HepG2 (cell line): ENCODE measurements at regions not wholly inside any gene's neighbourhood (a gene's known extent, or its start where the extent isn't known, plus 50 kb on each side); places are given as distances from the start of the nearest gene placed in this dataset.

Experiments used
- ATAC-seq: fragments of 200-7000 bp; cut with Tn5 transposase; 3 replicates; pipeline ENCODE4 v1.9.1; 2020; ENCODE audit warnings: mild to moderate bottlenecking, moderate library complexity
- BruUV-seq: library from RNA; stranded (reverse); fragments of 400-500 nt; replicated peaks from 2 replicates; lab custom pipeline; 2021; lab: Mats Ljungman, UMichigan
- CTCF ChIA-PET: fragments of 300-600 bp; formaldehyde crosslinking; extraction: SDS; loops from one replicate; lab custom pipeline; 2021; ENCODE audit warnings: low total read pairs, inconsistent platforms, low intra/inter-chr PET ratio; lab: Yijun Ruan, JAX
- POLR2A ChIA-PET: fragments of 350-600 bp; sonication (Branson Sonifier 250); formaldehyde crosslinking; loops from one replicate; lab custom pipeline; 2020; ENCODE audit warnings: antibody characterized with exemption, inconsistent platforms; lab: Yijun Ruan, JAX
- DNase-seq: peaks from one replicate; pipeline ENCODE4 v3.0.0-alpha.2; 2015; ENCODE audit warnings: low spot score
- FAIRE-seq: peaks from 3 replicates; lab custom pipeline; 2011; peaks lifted over from hg19 to GRCh38; lab: Jason Lieb, UNC
- H2AFZ ChIP-seq: one replicate; pipeline ENCODE4 v1.6.1; 2011; ENCODE audit warnings: low read length, inconsistent platforms
- H3K27ac ChIP-seq: fragments of 300-600 bp; 3 replicates; pipeline ENCODE4 v1.8.0; 2011; ENCODE audit warnings: mixed run types, mild to moderate bottlenecking, mixed read lengths, low read length, inconsistent platforms; ENCODE audit not compliant: insufficient read depth; ENCODE audit errors: extremely low read length
- H3K27me3 ChIP-seq, 2 experiments: fragments of 200-600 bp in 1 of 2; 2 replicates in 1 of 2; 3 replicates in 1 of 2; pipeline versions ENCODE4 v1.6.0 to v1.8.0; 2011; ENCODE audit warnings: low read length in 2 of 2, mild to moderate bottlenecking in 2 of 2, moderate library complexity in 2 of 2, inconsistent platforms in 1 of 2; ENCODE audit not compliant: insufficient read depth in 2 of 2, control insufficient read depth in 1 of 2
- H3K36me3 ChIP-seq, 2 experiments: fragments of 200-600 bp in 1 of 2; replicated peaks in 1 of 2; 2 replicates in 1 of 2; 3 replicates in 1 of 2; pipeline versions ENCODE4 v1.5.1 to v1.8.0; 2011; ENCODE audit warnings: low read length in 2 of 2, inconsistent platforms in 1 of 2; ENCODE audit not compliant: insufficient read depth in 2 of 2, control insufficient read depth in 1 of 2
- H3K4me1 ChIP-seq: 2 replicates; pipeline ENCODE4 v1.5.1; 2012; ENCODE audit warnings: low read length, inconsistent platforms; ENCODE audit not compliant: insufficient read depth
- H3K4me2 ChIP-seq: 2 replicates; pipeline ENCODE4 v1.6.0; 2011; ENCODE audit warnings: low read depth, low read length, inconsistent platforms
- H3K4me3 ChIP-seq, 3 experiments: fragments of 200-600 bp in 1 of 3; sonication (generic), shearing (Covaris generic) in 1 of 3; replicated peaks in 1 of 3; 2 replicates each; pipeline ENCODE4 v1.5.1; 2011 to 2016; ENCODE audit warnings: low read length in 3 of 3, inconsistent platforms in 2 of 3, low read depth in 2 of 3, mild to moderate bottlenecking in 2 of 3, control low read depth in 1 of 3, mixed read lengths in 1 of 3; ENCODE audit not compliant: insufficient read depth in 1 of 3
- H3K79me2 ChIP-seq: one replicate; pipeline ENCODE4 v1.6.1; 2011; ENCODE audit warnings: low read length, inconsistent platforms; ENCODE audit not compliant: insufficient read depth
- H3K9ac ChIP-seq: 2 replicates; pipeline ENCODE4 v1.6.0; 2011; ENCODE audit warnings: mild to moderate bottlenecking, low read depth, low read length, inconsistent platforms; ENCODE audit not compliant: insufficient read depth
- H3K9me3 ChIP-seq: 2 replicates; pipeline ENCODE4 v1.5.1; 2012; ENCODE audit warnings: mild to moderate bottlenecking, low read length
- H4K20me1 ChIP-seq: 2 replicates; pipeline ENCODE4 v1.6.0; 2011; ENCODE audit warnings: inconsistent platforms, mild to moderate bottlenecking, low read length, moderate library complexity; ENCODE audit not compliant: insufficient read depth
- CC2D1A ChIP-seq: sonication (generic); formaldehyde crosslinking; IDR thresholded peaks from 2 replicates; pipeline ENCODE4 v1.8.1; 2023; ENCODE audit warnings: mild to moderate bottlenecking, missing genetic modification reagents
- FOXK1 ChIP-seq: sonication (generic); formaldehyde crosslinking; IDR thresholded peaks from 2 replicates; pipeline ENCODE4 v1.4.0; 2020; ENCODE audit warnings: low read depth, missing genetic modification reagents, borderline replicate concordance
- KAT2B ChIP-seq: fragments of 150-350 bp; IDR thresholded peaks from 2 replicates; pipeline ENCODE4 v1.6.1; 2014; ENCODE audit warnings: low read depth, low read length, borderline replicate concordance
- NONO ChIP-seq, 2 experiments: fragments of 450-650 bp in 1 of 2; sonication (generic) in 1 of 2; formaldehyde crosslinking in 1 of 2; IDR thresholded peaks in 1 of 2; conservative IDR thresholded peaks in 1 of 2; 2 replicates each; pipeline versions ENCODE4 v1.6.1 to v1.8.0; 2017 to 2022; ENCODE audit warnings: mild to moderate bottlenecking in 1 of 2, missing genetic modification reagents in 1 of 2, moderate library complexity in 1 of 2
- SMARCE1 ChIP-seq: fragments of 450-650 bp; IDR thresholded peaks from 2 replicates; pipeline ENCODE4 v1.6.1; 2017; ENCODE audit warnings: borderline replicate concordance
- SP1 ChIP-seq, 2 experiments: fragments of 450-650 bp in 1 of 2; sonication (generic) in 1 of 2; formaldehyde crosslinking in 1 of 2; IDR thresholded peaks; 2 replicates each; pipeline versions ENCODE4 v1.4.0 to v1.6.1; 2016 to 2020; ENCODE audit warnings: missing genetic modification reagents in 1 of 2
- TBL1XR1 ChIP-seq: fragments of 150-350 bp; IDR thresholded peaks from 2 replicates; pipeline ENCODE4 v1.6.1; 2014; ENCODE audit warnings: borderline replicate concordance, low read length; ENCODE audit not compliant: partially characterized antibody
- ZNF329 ChIP-seq: sonication (generic); formaldehyde crosslinking; IDR thresholded peaks from 2 replicates; pipeline ENCODE4 v1.9.0; 2021; ENCODE audit warnings: low read depth, mild to moderate bottlenecking, missing genetic modification reagents
- ZNF530 ChIP-seq: sonication (generic); formaldehyde crosslinking; IDR thresholded peaks from 2 replicates; pipeline ENCODE4 v1.5.0; 2020; ENCODE audit warnings: low read depth, mild to moderate bottlenecking, missing genetic modification reagents
- WGBS: methylation state at CpG from one replicate; pipeline ENCODE4 v1.1.6; 2017; ENCODE audit warnings: low lambda C conversion rate; 5-methylcytosine and 5-hydroxymethylcytosine counted together
- in situ Hi-C: cut with HindIII; loops from 2 replicates; pipeline ENCODE4 v1.10.0; 2017; ENCODE audit warnings: low pct_unique_long_range_greater_than_20kb; ENCODE audit not compliant: extremely low pct_ligation_motif_present
- intact Hi-C: fragments of 100-400 bp; cut with micrococcal nuclease; formaldehyde crosslinking; loops from one replicate; pipeline ENCODE4 v1.10.0; 2022; ENCODE audit not compliant: unreplicated experiment
- TF ChIP-seq, protein P1 (sequence below): sonication (generic); formaldehyde crosslinking; IDR thresholded peaks from 2 replicates; pipeline ENCODE4 v1.8.0; 2022; ENCODE audit warnings: missing genetic modification reagents, low read depth, mild to moderate bottlenecking, borderline replicate concordance
- TF ChIP-seq, protein P2 (sequence below), 2 experiments: IDR thresholded peaks; 2 replicates each; pipeline ENCODE4 v1.6.1; 2011 to 2012; ENCODE audit warnings: low read length in 2 of 2, borderline replicate concordance in 1 of 2, low read depth in 1 of 2, mild to moderate bottlenecking in 1 of 2, moderate library complexity in 1 of 2
- TF ChIP-seq, protein P3 (sequence below): sonication (generic); formaldehyde crosslinking; conservative IDR thresholded peaks from 2 replicates; pipeline ENCODE4 v1.8.1; 2023; ENCODE audit warnings: missing genetic modification reagents

DNA sequence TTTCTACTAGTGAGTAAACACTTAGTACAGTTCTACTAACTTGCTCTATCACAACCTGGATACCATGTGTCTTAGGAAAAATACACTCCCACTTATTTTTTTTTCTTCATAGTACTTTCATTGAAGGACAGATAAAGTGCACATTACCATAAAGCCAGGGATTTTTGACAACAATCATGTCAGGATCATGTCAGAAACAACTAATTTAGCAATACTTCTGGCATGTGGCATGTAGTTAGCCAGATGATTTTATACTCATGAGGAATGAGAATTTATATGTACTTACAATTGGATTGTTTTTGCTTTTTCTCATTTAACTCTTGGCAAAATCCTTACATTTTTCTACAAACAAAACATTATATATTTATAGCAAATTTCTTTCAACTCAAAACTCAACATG, 630.7 kb upstream of the GRM3 start:
- no peaks in the 10 kb centered on the region for H3K79me2 ChIP-seq
- H3K27ac ChIP-seq, result no peak overlapping the region
- no peak for FAIRE-seq
- POLR2A ChIA-PET, result no interaction called here
- no TSS peak for BruUV-seq
- TF ChIP-seq, protein P1, sequence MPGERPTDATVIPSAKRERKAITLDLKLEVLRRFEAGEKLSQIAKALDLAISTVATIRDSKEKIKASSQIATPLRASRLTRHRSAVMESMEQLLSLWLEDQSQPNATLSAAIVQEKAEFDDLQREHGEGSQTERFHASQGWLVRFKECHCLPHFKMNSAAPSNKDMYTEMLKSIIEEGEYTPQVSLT (CRISPR knock-in tag), result no peak
- no peak for DNase-seq
- H3K27me3 ChIP-seq, result no peaks in the 10 kb centered on the region
- ATAC-seq, result no peak
- CTCF ChIA-PET, result no interaction called here
- H3K9me3 ChIP-seq, result no peaks in the 10 kb centered on the region
- H3K36me3 ChIP-seq, result no peaks in the 10 kb centered on the region
- H3K4me1 ChIP-seq, result peaks cover 16% of the 10 kb centered on the region
- no peak overlapping the region for H2AFZ ChIP-seq
- H3K4me3 ChIP-seq, result no peak overlapping the region
- H3K4me2 ChIP-seq, result no peak overlapping the region
- H3K9ac ChIP-seq, result no peak overlapping the region
- no peaks in the 10 kb centered on the region for H4K20me1 ChIP-seq
- in situ Hi-C loops (no loop called here), intact Hi-C loops (no loop called here)

DNA sequence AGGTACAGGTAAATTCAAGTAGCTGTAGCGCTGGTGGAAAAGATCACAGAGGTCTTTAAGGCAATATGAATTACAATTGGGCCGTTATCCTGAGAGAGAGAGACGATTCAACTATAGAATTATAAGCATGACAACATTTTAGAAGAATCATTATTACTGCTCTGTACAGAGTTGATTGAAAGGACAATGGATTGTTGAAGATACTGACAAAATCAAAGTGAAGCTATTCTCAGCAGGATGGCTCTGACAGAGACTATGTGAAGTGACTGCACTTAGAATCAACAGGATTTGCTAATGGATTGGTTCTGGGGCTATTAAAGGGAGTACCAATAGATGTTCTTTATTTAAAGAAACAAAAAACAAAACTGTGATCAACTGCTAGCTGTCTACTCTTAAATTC, 634.8 kb upstream of the GRM3 start:
- Histone ChIP-seq H3K79me2 (no peaks in the 10 kb centered on the region), H2AFZ (no peak overlapping the region), H3K27me3 (no peaks in the 10 kb centered on the region), H3K4me2 (no peak overlapping the region), H3K27ac (no peak overlapping the region), H3K36me3 (no peaks in the 10 kb centered on the region), H3K4me1 (peaks cover 16% of the 10 kb centered on the region), H3K9ac (no peak overlapping the region), H3K4me3 (no peak overlapping the region), H3K9me3 (peaks cover 9% of the 10 kb centered on the region), H4K20me1 (no peaks in the 10 kb centered on the region)
- no peak for TF ChIP-seq KAT2B
- TF ChIP-seq, protein P2, sequence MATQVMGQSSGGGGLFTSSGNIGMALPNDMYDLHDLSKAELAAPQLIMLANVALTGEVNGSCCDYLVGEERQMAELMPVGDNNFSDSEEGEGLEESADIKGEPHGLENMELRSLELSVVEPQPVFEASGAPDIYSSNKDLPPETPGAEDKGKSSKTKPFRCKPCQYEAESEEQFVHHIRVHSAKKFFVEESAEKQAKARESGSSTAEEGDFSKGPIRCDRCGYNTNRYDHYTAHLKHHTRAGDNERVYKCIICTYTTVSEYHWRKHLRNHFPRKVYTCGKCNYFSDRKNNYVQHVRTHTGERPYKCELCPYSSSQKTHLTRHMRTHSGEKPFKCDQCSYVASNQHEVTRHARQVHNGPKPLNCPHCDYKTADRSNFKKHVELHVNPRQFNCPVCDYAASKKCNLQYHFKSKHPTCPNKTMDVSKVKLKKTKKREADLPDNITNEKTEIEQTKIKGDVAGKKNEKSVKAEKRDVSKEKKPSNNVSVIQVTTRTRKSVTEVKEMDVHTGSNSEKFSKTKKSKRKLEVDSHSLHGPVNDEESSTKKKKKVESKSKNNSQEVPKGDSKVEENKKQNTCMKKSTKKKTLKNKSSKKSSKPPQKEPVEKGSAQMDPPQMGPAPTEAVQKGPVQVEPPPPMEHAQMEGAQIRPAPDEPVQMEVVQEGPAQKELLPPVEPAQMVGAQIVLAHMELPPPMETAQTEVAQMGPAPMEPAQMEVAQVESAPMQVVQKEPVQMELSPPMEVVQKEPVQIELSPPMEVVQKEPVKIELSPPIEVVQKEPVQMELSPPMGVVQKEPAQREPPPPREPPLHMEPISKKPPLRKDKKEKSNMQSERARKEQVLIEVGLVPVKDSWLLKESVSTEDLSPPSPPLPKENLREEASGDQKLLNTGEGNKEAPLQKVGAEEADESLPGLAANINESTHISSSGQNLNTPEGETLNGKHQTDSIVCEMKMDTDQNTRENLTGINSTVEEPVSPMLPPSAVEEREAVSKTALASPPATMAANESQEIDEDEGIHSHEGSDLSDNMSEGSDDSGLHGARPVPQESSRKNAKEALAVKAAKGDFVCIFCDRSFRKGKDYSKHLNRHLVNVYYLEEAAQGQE (IDR thresholded peaks at IDR 0.05; ENCODE audit: borderline replicate concordance in 1 of 2, low read depth in 1 of 2, low read length in 2 of 2), result no peak
- no peak for TF ChIP-seq SP1 (IDR thresholded peaks at IDR 0.05)
- no peak for TF ChIP-seq SP1 (CRISPR knock-in tag; IDR thresholded peaks at IDR 0.05)
- TF ChIP-seq CC2D1A (CRISPR knock-in tag), result no peak
- TF ChIP-seq ZNF329 (CRISPR knock-in tag), result no peak
- TF ChIP-seq SMARCE1, result no peak
- no peak for TF ChIP-seq ZNF530
- TF ChIP-seq NONO (IDR thresholded peaks at IDR 0.05), result no peak
- no peak for TF ChIP-seq NONO (CRISPR knock-in tag; conservative IDR thresholded peaks at IDR 0.05)
- no peak for TF ChIP-seq FOXK1 (CRISPR knock-in tag)
- no peak for TF ChIP-seq TBL1XR1
- TF ChIP-seq, protein P3, sequence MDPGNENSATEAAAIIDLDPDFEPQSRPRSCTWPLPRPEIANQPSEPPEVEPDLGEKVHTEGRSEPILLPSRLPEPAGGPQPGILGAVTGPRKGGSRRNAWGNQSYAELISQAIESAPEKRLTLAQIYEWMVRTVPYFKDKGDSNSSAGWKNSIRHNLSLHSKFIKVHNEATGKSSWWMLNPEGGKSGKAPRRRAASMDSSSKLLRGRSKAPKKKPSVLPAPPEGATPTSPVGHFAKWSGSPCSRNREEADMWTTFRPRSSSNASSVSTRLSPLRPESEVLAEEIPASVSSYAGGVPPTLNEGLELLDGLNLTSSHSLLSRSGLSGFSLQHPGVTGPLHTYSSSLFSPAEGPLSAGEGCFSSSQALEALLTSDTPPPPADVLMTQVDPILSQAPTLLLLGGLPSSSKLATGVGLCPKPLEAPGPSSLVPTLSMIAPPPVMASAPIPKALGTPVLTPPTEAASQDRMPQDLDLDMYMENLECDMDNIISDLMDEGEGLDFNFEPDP (CRISPR knock-in tag), result no peak
- FAIRE-seq, result no peak
- CTCF ChIA-PET, result no interaction called here
- no peak for ATAC-seq
- POLR2A ChIA-PET, result no interaction called here
- BruUV-seq, result no TSS peak
- 18% methylated on average over 3 of the region's 3 CpGs for WGBS
- intact Hi-C loops (no loop called here), in situ Hi-C loops (no loop called here)
- DNase-seq, result no peak
